Ovary (tissue), 3 donors: ENCODE measurements at regions not wholly inside any gene's neighbourhood (a gene's known extent, or its start where the extent isn't known, plus 50 kb on each side); places are given as distances from the start of the nearest gene placed in this dataset.

Experiments
- CTCF ChIP-seq, 3 donors: fragments of 450-650 bp in 2 of 3; fragments of 200-600 bp in 1 of 3; IDR thresholded peaks; one replicate each; pipeline versions ENCODE4 v1.5.1 to v1.8.0; 2016 to 2022; ENCODE audit warnings: antibody characterized with exemption in 3 of 3, mild to moderate bottlenecking in 1 of 3
- EP300 ChIP-seq: sonication (generic); formaldehyde crosslinking; IDR thresholded peaks from one replicate; pipeline ENCODE4 v1.6.1; 2017; ENCODE audit warnings: antibody characterized with exemption
- donor health status: DM: no; HTN: no; CAD: no.

- TF ChIP-seq EP300 (no peak), CTCF (IDR thresholded peaks at IDR 0.05) (no peak)
Measured at GRCh38 chr12:31781894-31782540, 53.2 kb upstream of the AMN1 start.
